Parathyroid adenoma (tissue), 2 donors: ENCODE measurements at regions not wholly inside any gene's neighbourhood (a gene's known extent, or its start where the extent isn't known, plus 50 kb on each side); places are given as distances from the start of the nearest gene placed in this dataset.

Experiments used
- H2AFZ ChIP-seq: fragments of 300-600 bp; sonication (generic); one replicate; pipeline ENCODE4 v1.7.0; 2017; ENCODE audit warnings: antibody characterized with exemption, mild to moderate bottlenecking
- H3K27ac ChIP-seq: fragments of 300-600 bp; sonication (generic); one replicate; pipeline ENCODE4 v1.7.0; 2017
- H3K27me3 ChIP-seq: fragments of 300-600 bp; sonication (generic); one replicate; pipeline ENCODE4 v1.7.0; 2017; ENCODE audit warnings: low read length; ENCODE audit not compliant: control insufficient read depth, insufficient read depth
- H3K36me3 ChIP-seq: fragments of 300-600 bp; sonication (generic); one replicate; pipeline ENCODE4 v1.7.0; 2017; ENCODE audit warnings: low read length; ENCODE audit not compliant: control insufficient read depth, insufficient read depth
- H3K4me1 ChIP-seq: fragments of 300-600 bp; sonication (generic); one replicate; pipeline ENCODE4 v1.7.0; 2017; ENCODE audit warnings: control low read depth
- H3K4me2 ChIP-seq: fragments of 300-600 bp; sonication (generic); one replicate; pipeline ENCODE4 v1.7.0; 2017; ENCODE audit warnings: low read length
- H3K4me3 ChIP-seq: fragments of 300-600 bp; sonication (generic); one replicate; pipeline ENCODE4 v1.7.0; 2017; ENCODE audit warnings: low read depth, low read length
- H3K79me2 ChIP-seq: fragments of 300-600 bp; sonication (generic); one replicate; pipeline ENCODE4 v1.7.0; 2017; ENCODE audit warnings: control low read depth
- H3K9ac ChIP-seq: fragments of 300-600 bp; sonication (generic); one replicate; pipeline ENCODE4 v1.7.0; 2017; ENCODE audit warnings: mild to moderate bottlenecking
- H3K9me3 ChIP-seq: fragments of 300-600 bp; sonication (generic); one replicate; pipeline ENCODE4 v1.7.0; 2017; ENCODE audit warnings: low read length; ENCODE audit not compliant: control insufficient read depth
- TF ChIP-seq, protein P1 (sequence below): fragments of 300-600 bp; sonication (generic); IDR thresholded peaks from one replicate; pipeline ENCODE4 v1.7.0; 2017; ENCODE audit warnings: antibody characterized with exemption, mild to moderate bottlenecking
- donor health status: primary hyperparathyroidism.

DNA sequence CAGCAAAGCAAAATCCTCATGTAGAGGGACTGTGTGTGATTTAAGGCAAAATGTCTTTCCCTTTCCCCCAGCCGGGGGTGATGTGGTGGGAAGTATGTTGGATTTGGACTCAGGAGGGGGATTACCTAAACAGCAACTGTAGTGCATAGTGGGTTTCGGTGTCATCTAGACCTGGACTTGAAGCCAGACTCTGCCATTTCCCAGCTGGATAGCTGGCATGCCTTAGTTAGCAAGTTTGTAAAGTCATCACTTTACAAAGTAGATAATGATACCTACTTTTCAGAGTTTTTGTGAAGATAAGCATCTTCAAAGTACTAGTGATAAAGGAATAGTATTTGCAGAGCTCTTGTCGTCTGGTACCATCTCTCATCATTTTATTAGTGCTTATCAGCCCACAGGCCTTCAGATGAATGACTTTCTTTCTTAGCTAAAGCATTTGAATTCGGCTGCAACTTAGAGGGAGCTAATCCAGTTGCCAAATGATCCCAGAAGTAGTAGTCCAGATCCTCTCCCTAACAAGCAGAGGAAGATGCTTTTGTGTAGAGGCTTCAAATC lies 56.2 kb upstream of the ROR1 start:
- Histone ChIP-seq H3K4me2 (peak overlapping the region; percentile 21), H3K4me1 (peaks cover 12% of the 10 kb centered on the region), H3K36me3 (no peaks in the 10 kb centered on the region), H3K27ac (no peak overlapping the region), H2AFZ (no peak overlapping the region), H3K4me3 (no peak overlapping the region), H3K9ac (no peak overlapping the region), H3K27me3 (no peaks in the 10 kb centered on the region), H3K79me2 (no peaks in the 10 kb centered on the region), H3K9me3 (no peaks in the 10 kb centered on the region)
- TF ChIP-seq, protein P1, sequence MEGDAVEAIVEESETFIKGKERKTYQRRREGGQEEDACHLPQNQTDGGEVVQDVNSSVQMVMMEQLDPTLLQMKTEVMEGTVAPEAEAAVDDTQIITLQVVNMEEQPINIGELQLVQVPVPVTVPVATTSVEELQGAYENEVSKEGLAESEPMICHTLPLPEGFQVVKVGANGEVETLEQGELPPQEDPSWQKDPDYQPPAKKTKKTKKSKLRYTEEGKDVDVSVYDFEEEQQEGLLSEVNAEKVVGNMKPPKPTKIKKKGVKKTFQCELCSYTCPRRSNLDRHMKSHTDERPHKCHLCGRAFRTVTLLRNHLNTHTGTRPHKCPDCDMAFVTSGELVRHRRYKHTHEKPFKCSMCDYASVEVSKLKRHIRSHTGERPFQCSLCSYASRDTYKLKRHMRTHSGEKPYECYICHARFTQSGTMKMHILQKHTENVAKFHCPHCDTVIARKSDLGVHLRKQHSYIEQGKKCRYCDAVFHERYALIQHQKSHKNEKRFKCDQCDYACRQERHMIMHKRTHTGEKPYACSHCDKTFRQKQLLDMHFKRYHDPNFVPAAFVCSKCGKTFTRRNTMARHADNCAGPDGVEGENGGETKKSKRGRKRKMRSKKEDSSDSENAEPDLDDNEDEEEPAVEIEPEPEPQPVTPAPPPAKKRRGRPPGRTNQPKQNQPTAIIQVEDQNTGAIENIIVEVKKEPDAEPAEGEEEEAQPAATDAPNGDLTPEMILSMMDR, result no peak

DNA sequence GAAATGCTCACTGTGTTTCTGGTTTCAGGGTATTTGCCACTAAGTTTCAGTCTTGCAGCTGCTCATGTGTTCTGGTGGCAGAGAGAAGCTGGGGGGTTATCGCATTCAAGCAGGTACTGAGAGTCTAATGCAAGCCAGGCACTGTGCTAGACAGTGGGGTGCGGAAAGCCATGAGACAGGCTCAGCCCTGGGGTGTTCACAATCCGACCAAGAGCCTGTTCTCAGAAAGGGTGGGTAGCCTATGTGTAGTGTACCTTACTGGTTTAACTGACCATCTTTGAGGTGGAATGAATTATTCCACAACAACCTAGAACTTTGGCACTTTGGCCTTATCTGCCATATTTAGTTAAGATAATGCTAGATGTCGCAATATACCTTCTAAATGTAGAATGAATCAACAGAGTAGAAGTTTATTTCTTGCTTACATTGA lies 55.3 kb upstream of the ROR1 start:
- H3K9me3 ChIP-seq, result no peaks in the 10 kb centered on the region
- H3K4me3 ChIP-seq, result no peak overlapping the region
- no peaks in the 10 kb centered on the region for H3K79me2 ChIP-seq
- TF ChIP-seq, protein P1, result no peak
- H3K27ac ChIP-seq, result no peak overlapping the region
- H3K36me3 ChIP-seq, result no peaks in the 10 kb centered on the region
- no peak overlapping the region for H2AFZ ChIP-seq
- no peak overlapping the region for H3K4me2 ChIP-seq
- no peak overlapping the region for H3K9ac ChIP-seq
- peaks cover 12% of the 10 kb centered on the region for H3K4me1 ChIP-seq
- H3K27me3 ChIP-seq, result no peaks in the 10 kb centered on the region

DNA sequence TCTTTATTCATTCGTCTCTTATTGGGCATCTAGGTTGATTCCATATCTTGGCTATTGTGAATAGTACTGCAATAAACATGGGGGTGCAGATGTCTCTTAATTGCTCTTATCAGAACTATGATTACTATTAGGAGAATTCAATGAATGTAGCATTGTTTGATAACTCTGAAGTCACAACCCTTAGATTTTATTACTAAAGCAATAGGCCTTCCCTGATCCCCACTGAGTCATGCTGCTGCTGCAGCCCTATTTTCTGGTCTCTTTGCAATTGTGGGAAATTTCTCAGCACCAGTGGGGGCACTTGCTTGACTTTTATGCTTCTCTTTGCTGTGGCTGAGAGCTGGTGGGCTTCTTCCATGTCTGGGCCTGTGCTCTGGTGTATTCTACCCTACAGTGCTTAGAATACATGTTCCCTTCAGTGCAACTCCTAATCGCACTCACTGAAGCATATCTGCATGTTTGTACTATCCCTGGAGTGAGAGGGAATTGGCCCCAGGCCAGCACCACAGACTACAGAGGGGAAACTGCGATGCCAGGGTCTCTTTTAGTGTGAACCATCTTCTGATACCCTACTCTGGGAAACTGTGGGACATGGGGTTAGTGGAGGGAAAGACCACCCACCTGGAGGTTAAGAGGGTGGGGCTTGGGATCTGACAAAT lies 52.2 kb upstream of the ROR1 start:
- no peaks in the 10 kb centered on the region for H3K27me3 ChIP-seq
- no peak overlapping the region for H3K27ac ChIP-seq
- peaks cover 12% of the 10 kb centered on the region for H3K4me1 ChIP-seq
- TF ChIP-seq, protein P1, result no peak
- H3K79me2 ChIP-seq, result no peaks in the 10 kb centered on the region
- no peak overlapping the region for H2AFZ ChIP-seq
- no peaks in the 10 kb centered on the region for H3K36me3 ChIP-seq
- no peak overlapping the region for H3K4me3 ChIP-seq
- peak overlapping the region; percentile 5 for H3K4me2 ChIP-seq
- H3K9ac ChIP-seq, result no peak overlapping the region
- H3K9me3 ChIP-seq, result no peaks in the 10 kb centered on the region

DNA sequence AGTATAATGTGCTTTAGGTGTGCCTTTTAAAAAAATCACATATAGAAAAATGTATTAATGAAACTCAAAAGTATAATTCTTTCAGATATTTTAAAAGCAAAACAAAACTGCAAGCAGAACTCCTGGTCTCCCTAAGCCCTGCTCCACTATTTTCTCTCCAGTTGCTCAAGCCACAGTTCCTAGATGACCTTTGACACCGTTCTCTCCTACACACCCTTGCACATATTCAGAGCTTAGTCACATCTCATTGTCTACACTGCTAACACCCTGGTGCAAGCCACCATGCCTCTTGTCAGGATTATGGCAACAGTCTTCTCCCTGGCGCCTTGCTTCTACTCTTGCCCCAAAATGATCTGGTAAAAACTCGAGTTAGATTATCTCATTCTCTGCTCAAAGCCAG lies 50.2 kb upstream of the ROR1 start:
- H3K27ac ChIP-seq, result no peak overlapping the region
- no peaks in the 10 kb centered on the region for H3K9me3 ChIP-seq
- no peaks in the 10 kb centered on the region for H3K36me3 ChIP-seq
- peaks cover 12% of the 10 kb centered on the region for H3K4me1 ChIP-seq
- H3K4me2 ChIP-seq, result no peak overlapping the region
- no peak overlapping the region for H2AFZ ChIP-seq
- H3K27me3 ChIP-seq, result no peaks in the 10 kb centered on the region
- H3K4me3 ChIP-seq, result no peak overlapping the region
- no peaks in the 10 kb centered on the region for H3K79me2 ChIP-seq
- TF ChIP-seq, protein P1, result no peak
- no peak overlapping the region for H3K9ac ChIP-seq
